Epithelial cell of esophagus (primary cell): ENCODE measurements at regions not wholly inside any gene's neighbourhood (a gene's known extent, or its start where the extent isn't known, plus 50 kb on each side); places are given as distances from the start of the nearest gene placed in this dataset.

ENCODE experiments used
- DNase-seq: peaks from one replicate; pipeline ENCODE4 v3.0.0; 2010; ENCODE audit warnings: low read depth
- H3K4me3 ChIP-seq: 2 replicates; pipeline ENCODE4 v1.5.1; 2011; ENCODE audit warnings: mild to moderate bottlenecking, low read length, control low read depth
- CTCF ChIP-seq: IDR thresholded peaks from 2 replicates; pipeline ENCODE4 v1.5.1; 2011; ENCODE audit warnings: low read depth, mild to moderate bottlenecking, low read length, control low read depth, inconsistent platforms; ENCODE audit not compliant: insufficient read depth; ENCODE audit errors: missing control alignments

DNA sequence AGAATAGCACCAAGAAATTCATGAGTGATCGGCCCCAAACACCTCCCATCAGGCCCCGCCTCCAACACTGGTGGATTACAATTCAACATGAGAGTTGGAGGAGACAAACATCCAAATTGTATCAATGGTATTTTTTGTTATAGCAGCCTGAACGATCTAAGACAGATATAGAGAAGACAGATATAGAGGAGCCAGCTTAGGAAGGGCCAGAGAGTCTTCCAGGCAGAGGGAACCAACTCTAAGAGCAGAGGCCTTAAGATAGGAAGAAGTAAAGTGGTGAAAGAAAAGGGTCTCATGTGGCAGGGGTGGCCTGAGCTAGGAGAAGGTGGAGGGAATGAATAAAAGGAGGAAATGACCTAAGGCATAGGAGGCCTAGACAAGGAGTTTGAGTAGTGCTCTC, 158.8 kb upstream of the TBL1XR1 start:
- DNase-seq, result no peak
- no peak for TF ChIP-seq CTCF
- H3K4me3 ChIP-seq, result no peak overlapping the region

DNA sequence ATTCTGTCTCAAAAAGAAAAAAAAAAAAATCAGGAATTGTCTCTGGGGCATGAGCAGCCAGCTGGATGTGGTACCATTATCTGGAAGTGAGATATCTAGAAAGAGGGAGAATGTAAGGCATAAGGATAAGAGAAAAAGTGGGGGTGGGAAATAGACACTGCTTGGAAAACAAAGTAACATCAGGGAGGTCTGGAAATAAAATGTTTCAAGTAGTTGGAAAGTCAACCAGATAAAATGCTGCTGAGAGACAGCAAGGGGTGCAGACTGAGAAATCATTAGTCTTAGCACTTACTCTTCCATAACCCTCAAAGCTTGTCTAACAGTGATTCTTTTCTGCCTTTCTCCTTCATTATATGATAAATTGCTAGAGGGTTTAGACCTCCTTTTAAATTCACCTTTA, 159.7 kb upstream of the TBL1XR1 start:
- TF ChIP-seq CTCF, result no peak
- DNase-seq, result no peak
- no peak overlapping the region for H3K4me3 ChIP-seq

DNA sequence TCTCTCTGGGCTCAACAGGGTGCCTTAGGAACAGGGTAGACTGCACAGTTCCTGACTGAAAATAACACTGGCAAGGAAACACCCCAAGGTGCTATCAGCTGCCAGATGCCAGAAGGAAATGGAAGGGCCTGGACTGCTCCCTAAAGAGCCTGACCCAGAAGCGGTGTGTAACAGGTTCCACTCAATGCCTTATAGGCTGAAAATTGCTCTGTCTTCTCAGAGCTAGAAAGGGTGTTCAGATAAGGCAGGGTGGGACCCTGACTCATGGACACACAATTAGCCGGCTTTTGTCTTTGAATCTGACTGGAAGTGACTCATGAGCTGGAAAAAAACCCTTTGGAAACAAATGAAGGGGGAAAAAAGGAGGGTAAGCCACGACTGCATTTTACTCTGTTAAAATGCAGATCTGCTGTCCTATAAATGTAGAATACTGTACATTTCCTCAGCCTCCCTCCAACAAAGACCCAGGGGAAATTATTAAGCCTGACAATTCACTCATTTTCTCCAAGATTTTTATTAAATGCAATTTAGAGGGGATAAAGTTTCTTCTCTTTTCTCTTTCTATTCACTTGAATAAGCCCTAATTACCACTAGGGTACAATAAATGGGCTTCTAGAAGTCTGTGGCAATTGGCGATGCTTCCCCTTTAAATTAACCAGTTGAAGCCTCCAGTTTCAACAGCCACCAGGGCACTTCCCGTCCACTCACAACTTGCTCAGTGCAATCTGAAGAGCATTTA, 160.2 kb upstream of the TBL1XR1 start:
- no peak overlapping the region for H3K4me3 ChIP-seq
- peak; percentile 95 for DNase-seq
- TF ChIP-seq CTCF, result no peak

DNA sequence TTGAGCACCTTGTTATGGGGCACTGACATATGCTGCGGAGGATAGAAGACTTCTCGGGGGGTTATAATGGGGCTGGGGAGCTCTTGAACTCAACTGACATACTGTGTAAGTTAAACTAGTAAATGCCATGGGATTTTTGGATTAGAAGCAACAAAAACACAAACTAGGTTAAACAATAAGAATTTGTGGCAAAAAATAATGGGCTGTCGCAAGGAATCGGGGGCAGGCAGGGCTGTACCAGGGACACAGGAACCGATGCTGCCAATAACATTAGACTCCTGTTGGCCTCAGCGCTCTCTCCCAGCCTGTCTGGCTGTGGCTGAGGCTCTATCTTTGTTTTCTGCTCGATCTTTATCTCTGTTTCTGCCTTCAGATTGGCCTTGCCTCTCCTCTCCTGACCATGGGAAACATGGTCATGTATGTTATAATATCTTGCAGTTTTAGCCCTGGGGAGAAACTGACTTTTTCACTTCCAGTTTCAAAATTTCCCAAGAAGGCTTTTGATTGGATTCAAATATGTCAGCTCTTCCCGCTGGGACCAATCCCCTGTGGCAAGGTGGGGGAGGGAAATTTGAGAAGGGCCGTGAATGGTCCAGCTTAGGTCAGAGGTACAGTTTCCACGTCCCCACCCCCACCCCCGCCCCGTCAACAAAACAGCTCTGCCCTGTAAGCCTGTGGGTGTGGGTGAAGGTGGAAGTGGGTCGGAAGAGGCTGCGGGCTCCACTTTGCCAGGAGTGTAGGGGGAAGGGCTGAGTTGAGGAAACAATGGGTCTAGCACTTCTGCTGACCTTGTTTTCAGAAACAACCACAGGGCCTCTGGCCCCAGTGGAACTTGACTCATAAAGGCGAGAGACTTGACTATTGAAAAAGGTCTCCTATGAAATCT, 161.1 kb upstream of the TBL1XR1 start:
- DNase-seq, result peak; percentile 64
- TF ChIP-seq CTCF, result no peak
- no peak overlapping the region for H3K4me3 ChIP-seq

DNA sequence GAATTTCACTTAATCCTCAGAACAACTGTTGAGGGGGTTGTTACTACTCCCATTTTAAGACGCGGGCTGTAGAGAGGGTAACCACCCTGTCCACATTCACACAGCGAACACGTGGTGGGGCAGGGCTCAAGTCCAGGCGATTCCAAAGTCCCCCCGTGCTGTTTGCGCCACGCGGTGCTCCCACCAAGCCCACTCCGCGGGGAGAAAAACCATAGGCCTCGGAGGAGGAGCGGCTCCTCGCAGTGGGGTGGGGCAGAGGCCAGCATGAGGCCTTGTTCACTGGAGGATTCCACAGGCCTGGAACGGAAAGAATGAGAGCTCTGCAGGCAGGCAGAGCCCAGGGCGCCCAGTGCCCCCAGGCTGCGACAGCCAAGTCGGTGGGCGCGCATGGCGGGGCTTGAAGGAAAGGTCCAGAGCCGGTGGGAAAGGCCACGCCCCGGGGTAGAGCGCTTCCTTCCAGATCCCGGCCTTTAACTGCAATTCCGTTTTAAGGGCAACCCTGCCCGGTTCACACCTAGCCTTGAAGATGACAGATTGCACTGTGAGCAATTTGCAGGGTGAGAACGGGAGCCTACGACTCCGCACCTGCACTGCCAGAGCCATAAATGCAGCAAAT, 161.8 kb upstream of the TBL1XR1 start:
- peak overlapping the region; percentile 32 for H3K4me3 ChIP-seq
- DNase-seq, result peak; percentile 76

More for the DNA sequence above, 161.8 kb upstream of the TBL1XR1 start:
- no peak for TF ChIP-seq CTCF
